ENCODE measurements at regions not wholly inside any gene's neighbourhood (a gene's known extent, or its start where the extent isn't known, plus 50 kb on each side); places are given as distances from the start of the nearest gene placed in this dataset.

GRCh38 chr5:61933787-61934626 is 372.0 kb upstream of the KIF2A start:
- no peaks in the 10 kb centered on the region for H3K9me3 Mint-ChIP-seq
- no peak for ATAC-seq (ENCODE audit: low read depth)
- no peaks in the 10 kb centered on the region for H3K4me1 Mint-ChIP-seq
- POLR2A ChIA-PET, result no interaction called here
- no peak overlapping the region for H3K27ac Mint-ChIP-seq
- no peaks in the 10 kb centered on the region for H3K36me3 Mint-ChIP-seq
- H3K27me3 Mint-ChIP-seq, result peaks cover 4% of the 10 kb centered on the region
- no peak overlapping the region for H3K4me3 Mint-ChIP-seq
- DNase-seq, result no peak

GRCh38 chr5:61941637-61942036 is 364.4 kb upstream of the KIF2A start:
- Mint-ChIP-seq H3K4me3 (no peak overlapping the region), H3K27ac (no peak overlapping the region), H3K36me3 (no peaks in the 10 kb centered on the region), H3K9me3 (no peaks in the 10 kb centered on the region), H3K27me3 (no peaks in the 10 kb centered on the region), H3K4me1 (no peaks in the 10 kb centered on the region)
- DNase-seq (no peak), ATAC-seq (ENCODE audit: low read depth) (no peak)
- POLR2A ChIA-PET, result no interaction called here

- Mint-ChIP-seq H3K9me3 (no peaks in the 10 kb centered on the region), H3K4me1 (no peaks in the 10 kb centered on the region), H3K36me3 (no peaks in the 10 kb centered on the region)
Measured at GRCh38 chr5:61942462-61943049, 363.4 kb upstream of the KIF2A start.

GRCh38 chr5:61943713-61944112 is 362.3 kb upstream of the KIF2A start:
- DNase-seq, result no peak
- POLR2A ChIA-PET, result no interaction called here
- no peak overlapping the region for H3K4me3 Mint-ChIP-seq
- no peaks in the 10 kb centered on the region for H3K27me3 Mint-ChIP-seq
- no peaks in the 10 kb centered on the region for H3K4me1 Mint-ChIP-seq
- peak overlapping the region; percentile 4 for H3K27ac Mint-ChIP-seq
- no peaks in the 10 kb centered on the region for H3K36me3 Mint-ChIP-seq
- ATAC-seq (ENCODE audit: low read depth), result no peak
- no peaks in the 10 kb centered on the region for H3K9me3 Mint-ChIP-seq

More at GRCh38 chr5:61942462-61943049, 363.4 kb upstream of the KIF2A start:
- Mint-ChIP-seq H3K27me3 (no peaks in the 10 kb centered on the region), H3K27ac (no peak overlapping the region), H3K4me3 (no peak overlapping the region)
- ATAC-seq (ENCODE audit: low read depth) (no peak), DNase-seq (no peak)
- POLR2A ChIA-PET, result no interaction called here

- Mint-ChIP-seq H3K27ac (no peak overlapping the region), H3K4me3 (no peak overlapping the region), H3K27me3 (no peaks in the 10 kb centered on the region), H3K9me3 (no peaks in the 10 kb centered on the region), H3K4me1 (no peaks in the 10 kb centered on the region), H3K36me3 (no peaks in the 10 kb centered on the region)
- no peak for ATAC-seq (ENCODE audit: low read depth)
- POLR2A ChIA-PET, result no interaction called here
- DNase-seq, result no peak
Measured at GRCh38 chr5:61948151-61948550, 357.9 kb upstream of the KIF2A start.

GRCh38 chr5:61949054-61949678 is 356.8 kb upstream of the KIF2A start:
- H3K27me3 Mint-ChIP-seq, result no peaks in the 10 kb centered on the region
- no peaks in the 10 kb centered on the region for H3K9me3 Mint-ChIP-seq
- ATAC-seq (ENCODE audit: low read depth) (no peak), DNase-seq (no peak)
- no peak overlapping the region for H3K4me3 Mint-ChIP-seq
- no peaks in the 10 kb centered on the region for H3K36me3 Mint-ChIP-seq
- H3K27ac Mint-ChIP-seq, result no peak overlapping the region
- POLR2A ChIA-PET, result no interaction called here
- no peaks in the 10 kb centered on the region for H3K4me1 Mint-ChIP-seq

- Mint-ChIP-seq H3K27ac (no peak overlapping the region), H3K9me3 (no peaks in the 10 kb centered on the region), H3K4me1 (no peaks in the 10 kb centered on the region), H3K4me3 (no peak overlapping the region), H3K36me3 (no peaks in the 10 kb centered on the region), H3K27me3 (no peaks in the 10 kb centered on the region)
- POLR2A ChIA-PET, result interaction anchor here (0.6 kb wide), 1 partner anchor 17 kb away, joined by 3 read pairs; no protein-coding TSS in a partner anchor
- DNase-seq (no peak), ATAC-seq (ENCODE audit: low read depth) (no peak)
Measured at GRCh38 chr5:61949679-61950435, 356.1 kb upstream of the KIF2A start.

- Mint-ChIP-seq H3K4me3 (no peak overlapping the region), H3K36me3 (no peaks in the 10 kb centered on the region)
- POLR2A ChIA-PET, result no interaction called here
Measured at GRCh38 chr5:61951295-61951694, 354.7 kb upstream of the KIF2A start.

GRCh38 chr5:61953913-61954312 is 352.1 kb upstream of the KIF2A start:
- Mint-ChIP-seq H3K9me3 (no peaks in the 10 kb centered on the region), H3K36me3 (no peaks in the 10 kb centered on the region), H3K27ac (no peak overlapping the region), H3K4me3 (no peak overlapping the region), H3K27me3 (peaks cover 2% of the 10 kb centered on the region), H3K4me1 (no peaks in the 10 kb centered on the region)
- POLR2A ChIA-PET, result no interaction called here
- DNase-seq (no peak), ATAC-seq (ENCODE audit: low read depth) (no peak)

More at GRCh38 chr5:61951295-61951694, 354.7 kb upstream of the KIF2A start:
- H3K27me3 Mint-ChIP-seq, result peaks cover 2% of the 10 kb centered on the region
- no peaks in the 10 kb centered on the region for H3K9me3 Mint-ChIP-seq
- H3K27ac Mint-ChIP-seq, result no peak overlapping the region
- no peak for DNase-seq
- no peaks in the 10 kb centered on the region for H3K4me1 Mint-ChIP-seq
- no peak for ATAC-seq (ENCODE audit: low read depth)

GRCh38 chr5:61964201-61964600 is 341.8 kb upstream of the KIF2A start:
- DNase-seq (no peak), ATAC-seq (ENCODE audit: low read depth) (no peak)
- no peaks in the 10 kb centered on the region for H3K9me3 Mint-ChIP-seq
- POLR2A ChIA-PET, result no interaction called here
- H3K4me3 Mint-ChIP-seq, result no peak overlapping the region
- peaks cover 4% of the 10 kb centered on the region for H3K27me3 Mint-ChIP-seq
- H3K4me1 Mint-ChIP-seq, result no peaks in the 10 kb centered on the region
- H3K27ac Mint-ChIP-seq, result no peak overlapping the region
- H3K36me3 Mint-ChIP-seq, result no peaks in the 10 kb centered on the region

GRCh38 chr5:61965069-61965468 is 340.9 kb upstream of the KIF2A start:
- Mint-ChIP-seq H3K27me3 (peaks cover 4% of the 10 kb centered on the region), H3K4me1 (no peaks in the 10 kb centered on the region), H3K9me3 (no peaks in the 10 kb centered on the region), H3K4me3 (no peak overlapping the region), H3K36me3 (no peaks in the 10 kb centered on the region), H3K27ac (no peak overlapping the region)
- ATAC-seq (ENCODE audit: low read depth), result no peak
- POLR2A ChIA-PET, result no interaction called here
- DNase-seq, result no peak

- ATAC-seq (ENCODE audit: low read depth), result no peak
- Mint-ChIP-seq H3K9me3 (no peaks in the 10 kb centered on the region), H3K4me3 (no peak overlapping the region), H3K36me3 (no peaks in the 10 kb centered on the region), H3K4me1 (no peaks in the 10 kb centered on the region), H3K27ac (no peak overlapping the region), H3K27me3 (peaks cover 4% of the 10 kb centered on the region)
- no peak for DNase-seq
- POLR2A ChIA-PET, result no interaction called here
Measured at GRCh38 chr5:61965490-61965889, 340.5 kb upstream of the KIF2A start.

- H3K9me3 Mint-ChIP-seq, result no peaks in the 10 kb centered on the region
- no peaks in the 10 kb centered on the region for H3K4me1 Mint-ChIP-seq
- no peaks in the 10 kb centered on the region for H3K36me3 Mint-ChIP-seq
- no peak overlapping the region for H3K4me3 Mint-ChIP-seq
- ATAC-seq (ENCODE audit: low read depth) (no peak), DNase-seq (no peak)
- POLR2A ChIA-PET, result no interaction called here
- H3K27ac Mint-ChIP-seq, result no peak overlapping the region
- peaks cover 4% of the 10 kb centered on the region for H3K27me3 Mint-ChIP-seq
Measured at GRCh38 chr5:61966296-61966955, 339.6 kb upstream of the KIF2A start.
